Kidney (tissue), 13 donors: ENCODE measurements at regions not wholly inside any gene's neighbourhood (a gene's known extent, or its start where the extent isn't known, plus 50 kb on each side); places are given as distances from the start of the nearest gene placed in this dataset.

Source experiments
- DNase-seq, 5 donors: peaks; one replicate each; pipeline ENCODE4 v3.0.0-alpha.2; 2013 to 2020
- FAIRE-seq: peaks from 2 replicates; lab custom pipeline; 2012; peaks lifted over from hg19 to GRCh38; lab: Jason Lieb, UNC
- H3K27ac ChIP-seq, 2 donors: one replicate each; pipeline ENCODE4 v1.7.0; 2013; ENCODE audit warnings: low read depth in 2 of 2, low read length in 2 of 2, inconsistent platforms in 1 of 2
- H3K27me3 ChIP-seq: one replicate; pipeline ENCODE4 v1.7.1; 2013; ENCODE audit warnings: low read length, inconsistent platforms; ENCODE audit not compliant: control insufficient read depth, insufficient read depth
- H3K36me3 ChIP-seq, 3 donors: one replicate each; pipeline versions ENCODE4 v1.7.0 to v1.7.1; 2013; ENCODE audit warnings: low read length in 3 of 3, control low read depth in 1 of 3, inconsistent platforms in 1 of 3; ENCODE audit not compliant: insufficient read depth in 3 of 3, control insufficient read depth in 2 of 3
- H3K4me1 ChIP-seq, 3 donors: one replicate each; pipeline versions ENCODE4 v1.7.0 to v1.7.1; 2013; ENCODE audit warnings: low read length in 3 of 3, inconsistent platforms in 1 of 3, low read depth in 1 of 3; ENCODE audit not compliant: control insufficient read depth in 2 of 3, insufficient read depth in 2 of 3
- H3K4me3 ChIP-seq, 3 donors: one replicate each; pipeline versions ENCODE4 v1.7.0 to v1.8.1; 2013; ENCODE audit warnings: low read length in 3 of 3, control low read depth in 1 of 3, inconsistent platforms in 1 of 3
- H3K9ac ChIP-seq, 3 donors: one replicate each; pipeline versions ENCODE4 v1.7.0 to v1.7.1; 2013; ENCODE audit warnings: low read length in 3 of 3, control low read depth in 1 of 3, inconsistent platforms in 1 of 3
- H3K9me3 ChIP-seq, 3 donors: one replicate each; pipeline versions ENCODE4 v1.7.0 to v1.7.1; 2013; ENCODE audit warnings: low read length in 3 of 3, control low read depth in 1 of 3, inconsistent platforms in 1 of 3; ENCODE audit not compliant: control insufficient read depth in 2 of 3, insufficient read depth in 1 of 3
- intact Hi-C: fragments of 100-400 bp; cut with DNase I; formaldehyde crosslinking; loops from one replicate; pipeline ENCODE4 v1.11.1; 2022
- TF ChIP-seq, protein P1 (sequence below): IDR thresholded peaks from 3 replicates; pipeline ENCODE4 v1.5.1; 2012; ENCODE audit warnings: mild to moderate bottlenecking, moderate library complexity, borderline replicate concordance; ENCODE audit not compliant: insufficient read depth; ENCODE audit errors: extremely low read depth
- donor health status: control.
- donor health status: control.
- donor health status: control.
- donor health status: control.
- donor health status: control.
- donor health status: DM: yes; HTN: yes; CAD: no.
- donor health status: Normal renal cell carcinoma (clear cell type).

DNA sequence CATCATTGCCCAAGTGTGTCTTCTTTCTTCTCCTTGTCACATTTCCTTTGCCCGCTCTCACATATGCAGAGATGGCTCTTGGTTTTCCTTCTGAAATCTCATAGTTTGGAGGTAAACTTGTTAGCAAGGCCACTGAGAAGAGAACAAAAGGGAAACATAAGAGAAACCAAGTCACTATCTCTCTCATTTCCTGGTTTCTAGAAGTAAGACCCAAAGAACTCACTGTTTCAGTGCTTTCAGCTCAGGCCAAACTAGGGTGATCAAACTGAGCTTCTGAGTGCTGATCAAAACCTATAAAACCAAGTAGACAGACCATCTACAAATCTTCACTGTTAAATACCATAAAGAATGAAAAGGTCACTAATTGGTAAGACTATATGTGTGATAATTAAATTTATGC is 275.4 kb upstream of the BTG1 start:
- Histone ChIP-seq H3K27ac (no peak overlapping the region), H3K4me3 (no peak overlapping the region), H3K9ac (no peak overlapping the region), H3K4me1 (no peaks in the 10 kb centered on the region), H3K27me3 (no peaks in the 10 kb centered on the region), H3K9me3 (no peaks in the 10 kb centered on the region), H3K36me3 (no peaks in the 10 kb centered on the region)
- no peak for FAIRE-seq
- TF ChIP-seq, protein P1, sequence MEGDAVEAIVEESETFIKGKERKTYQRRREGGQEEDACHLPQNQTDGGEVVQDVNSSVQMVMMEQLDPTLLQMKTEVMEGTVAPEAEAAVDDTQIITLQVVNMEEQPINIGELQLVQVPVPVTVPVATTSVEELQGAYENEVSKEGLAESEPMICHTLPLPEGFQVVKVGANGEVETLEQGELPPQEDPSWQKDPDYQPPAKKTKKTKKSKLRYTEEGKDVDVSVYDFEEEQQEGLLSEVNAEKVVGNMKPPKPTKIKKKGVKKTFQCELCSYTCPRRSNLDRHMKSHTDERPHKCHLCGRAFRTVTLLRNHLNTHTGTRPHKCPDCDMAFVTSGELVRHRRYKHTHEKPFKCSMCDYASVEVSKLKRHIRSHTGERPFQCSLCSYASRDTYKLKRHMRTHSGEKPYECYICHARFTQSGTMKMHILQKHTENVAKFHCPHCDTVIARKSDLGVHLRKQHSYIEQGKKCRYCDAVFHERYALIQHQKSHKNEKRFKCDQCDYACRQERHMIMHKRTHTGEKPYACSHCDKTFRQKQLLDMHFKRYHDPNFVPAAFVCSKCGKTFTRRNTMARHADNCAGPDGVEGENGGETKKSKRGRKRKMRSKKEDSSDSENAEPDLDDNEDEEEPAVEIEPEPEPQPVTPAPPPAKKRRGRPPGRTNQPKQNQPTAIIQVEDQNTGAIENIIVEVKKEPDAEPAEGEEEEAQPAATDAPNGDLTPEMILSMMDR: no peak
- intact Hi-C loops: no loop called here
- no peak for DNase-seq

DNA sequence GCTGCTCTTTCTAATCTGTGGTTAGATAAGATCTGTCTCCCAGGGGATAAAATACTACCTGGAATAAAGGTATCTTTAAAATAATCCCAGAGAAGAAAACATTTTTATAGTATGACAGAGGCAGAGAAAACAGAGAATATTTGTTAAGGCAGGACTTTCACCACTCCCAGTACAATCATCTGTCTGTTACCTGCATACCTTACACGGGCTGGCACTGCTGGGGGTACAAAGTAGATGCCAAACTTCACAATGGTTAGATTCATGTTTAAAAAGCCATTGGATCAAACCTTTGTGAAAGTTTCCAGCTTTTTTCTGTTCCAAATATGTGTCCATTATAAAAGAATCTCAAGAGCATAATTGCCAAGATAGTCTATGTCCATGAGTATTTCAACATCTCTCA is 273.6 kb upstream of the BTG1 start:
- Histone ChIP-seq H3K36me3 (no peaks in the 10 kb centered on the region), H3K9me3 (no peaks in the 10 kb centered on the region), H3K4me3 (no peak overlapping the region), H3K27ac (no peak overlapping the region), H3K9ac (no peak overlapping the region), H3K4me1 (no peaks in the 10 kb centered on the region), H3K27me3 (no peaks in the 10 kb centered on the region)
- TF ChIP-seq, protein P1: no peak
- DNase-seq (no peak), FAIRE-seq (no peak)
- intact Hi-C loops: no loop called here

DNA sequence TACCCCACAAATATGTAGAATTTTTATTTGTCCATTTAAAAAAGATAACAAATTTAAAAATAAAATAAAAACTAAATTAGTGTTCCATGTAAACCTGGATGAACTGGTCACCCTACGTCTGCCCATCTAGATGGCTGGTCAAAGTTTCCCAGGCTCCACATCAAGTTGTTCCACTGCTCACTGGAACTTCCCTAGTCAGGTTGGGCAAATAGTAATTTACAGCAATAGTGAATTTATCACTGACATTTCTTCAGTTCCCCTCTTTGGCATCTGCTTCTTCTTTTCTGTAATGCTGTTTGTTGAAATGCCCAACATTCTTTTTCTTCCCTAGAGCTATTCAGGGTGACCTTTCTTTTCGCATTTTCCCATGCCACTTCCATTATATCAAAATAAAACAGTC is 272.7 kb upstream of the BTG1 start:
- Histone ChIP-seq H3K4me3 (no peak overlapping the region), H3K27ac (no peak overlapping the region), H3K9me3 (no peaks in the 10 kb centered on the region), H3K27me3 (no peaks in the 10 kb centered on the region), H3K36me3 (no peaks in the 10 kb centered on the region), H3K9ac (no peak overlapping the region), H3K4me1 (no peaks in the 10 kb centered on the region)
- intact Hi-C loops: no loop called here
- TF ChIP-seq, protein P1: no peak
- DNase-seq: no peak
- FAIRE-seq: no peak

DNA sequence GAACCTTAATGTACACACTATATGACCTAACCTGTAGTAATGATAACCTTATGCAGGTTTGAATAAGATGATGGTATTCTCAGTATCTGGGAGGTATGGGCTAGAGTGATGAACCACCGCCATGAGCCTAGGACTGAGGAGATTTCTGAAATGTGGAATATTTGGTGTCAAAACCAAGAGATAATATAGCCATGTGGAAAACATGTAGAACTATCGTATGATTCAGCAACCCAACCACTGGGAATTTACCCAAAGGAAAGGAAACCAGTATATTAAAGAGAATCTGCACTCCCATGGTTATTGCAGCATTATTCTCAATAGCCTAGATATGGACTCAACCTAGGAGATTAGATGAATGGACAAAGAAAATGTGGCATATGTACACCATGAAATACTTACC is 271.7 kb upstream of the BTG1 start:
- Histone ChIP-seq H3K9ac (no peak overlapping the region), H3K4me1 (no peaks in the 10 kb centered on the region), H3K9me3 (no peaks in the 10 kb centered on the region), H3K4me3 (no peak overlapping the region), H3K27ac (no peak overlapping the region), H3K36me3 (no peaks in the 10 kb centered on the region), H3K27me3 (no peaks in the 10 kb centered on the region)
- intact Hi-C loops: no loop called here
- TF ChIP-seq, protein P1: no peak
- FAIRE-seq (no peak), DNase-seq (no peak)
